H1 (cell line): ENCODE measurements at regions not wholly inside any gene's neighbourhood (a gene's known extent, or its start where the extent isn't known, plus 50 kb on each side); places are given as distances from the start of the nearest gene placed in this dataset.

ENCODE experiments used
- CTCF ChIA-PET: fragments of 300-600 bp; sonication (Branson Sonifier 250); formaldehyde crosslinking; loops from one replicate; lab custom pipeline; 2021; ENCODE audit not compliant: partially characterized antibody; lab: Charles Lee
- POLR2A ChIA-PET: fragments of 300-600 bp; sonication (Branson Sonifier 250); formaldehyde crosslinking; loops from one replicate; lab custom pipeline; 2021; ENCODE audit warnings: inconsistent platforms; ENCODE audit not compliant: partially characterized antibody; lab: Charles Lee
- DNase-seq, 2 experiments: peaks; one replicate each; pipeline versions ENCODE4 v3.0.0 to v3.0.0-alpha.2; 2010 to 2022; ENCODE audit warnings: low spot score in 2 of 2, low read depth in 1 of 2, mixed read lengths in 1 of 2
- FAIRE-seq: peaks from 2 replicates; lab custom pipeline; 2011; peaks lifted over from hg19 to GRCh38; lab: Jason Lieb, UNC
- H2AFZ ChIP-seq: 2 replicates; pipeline ENCODE4 v1.8.1; 2012; ENCODE audit warnings: low read length, inconsistent platforms
- H2AK5ac ChIP-seq: 2 replicates; pipeline ENCODE4 v1.6.1; 2013; ENCODE audit warnings: low read depth, low read length
- H2BK120ac ChIP-seq: replicated peaks from 2 replicates; pipeline ENCODE3; 2013; ENCODE audit warnings: low read depth, low read length, inconsistent platforms
- H2BK12ac ChIP-seq: 2 replicates; pipeline ENCODE4 v1.6.1; 2013; ENCODE audit warnings: low read depth, low read length
- H2BK15ac ChIP-seq: 2 replicates; pipeline ENCODE4 v1.6.1; 2013; ENCODE audit warnings: low read length
- H2BK20ac ChIP-seq: 2 replicates; pipeline ENCODE4 v1.6.1; 2013; ENCODE audit warnings: low read length
- H2BK5ac ChIP-seq: 2 replicates; pipeline ENCODE4 v1.6.1; 2013; ENCODE audit warnings: low read depth, low read length
- H3K14ac ChIP-seq: 2 replicates; pipeline ENCODE4 v1.6.1; 2013; ENCODE audit warnings: inconsistent platforms; ENCODE audit not compliant: insufficient read length
- H3K18ac ChIP-seq: 2 replicates; pipeline ENCODE4 v1.6.1; 2013; ENCODE audit warnings: low read length; ENCODE audit errors: extremely low read depth
- H3K23ac ChIP-seq: 2 replicates; pipeline ENCODE4 v1.6.1; 2013; ENCODE audit warnings: inconsistent platforms; ENCODE audit not compliant: insufficient read length
- H3K23me2 ChIP-seq: 2 replicates; pipeline ENCODE4 v1.6.1; 2013; ENCODE audit warnings: low read depth, low read length
- H3K27ac ChIP-seq: 2 replicates; pipeline ENCODE4 v1.6.1; 2011; ENCODE audit warnings: low read depth, low read length, inconsistent platforms
- H3K27me3 ChIP-seq, 4 experiments: replicated peaks in 1 of 4; 1 replicate in 1 of 4; 2 replicates in 3 of 4; pipeline versions ENCODE4 v1.6.1 to v1.8.1; 2011 to 2013; ENCODE audit warnings: low read length in 3 of 4, mild to moderate bottlenecking in 3 of 4, inconsistent platforms in 2 of 4, mixed read lengths in 2 of 4, moderate library complexity in 1 of 4; ENCODE audit not compliant: control insufficient read depth in 3 of 4, insufficient read depth in 3 of 4; ENCODE audit errors: extremely low read depth in 1 of 4
- H3K36me3 ChIP-seq, 4 experiments: 2 replicates each; pipeline versions ENCODE4 v1.6.1 to v1.8.1; 2011 to 2013; ENCODE audit warnings: mild to moderate bottlenecking in 4 of 4, low read length in 3 of 4, moderate library complexity in 2 of 4, control low read depth in 1 of 4, inconsistent platforms in 1 of 4; ENCODE audit not compliant: insufficient read depth in 4 of 4, control insufficient read depth in 2 of 4
- H3K4ac ChIP-seq: replicated peaks from 2 replicates; pipeline ENCODE3; 2013; ENCODE audit warnings: low read length, low read depth, mixed read lengths, inconsistent platforms; ENCODE audit not compliant: insufficient read length
- H3K4me1 ChIP-seq, 4 experiments: replicated peaks in 1 of 4; 1 replicate in 1 of 4; 2 replicates in 3 of 4; pipeline versions ENCODE4 v1.6.1 to v1.8.1; 2011 to 2013; ENCODE audit warnings: low read length in 3 of 4, inconsistent platforms in 2 of 4, mixed read lengths in 1 of 4; ENCODE audit not compliant: insufficient read depth in 4 of 4, control insufficient read depth in 3 of 4
- H3K4me2 ChIP-seq, 2 experiments: 2 replicates each; pipeline versions ENCODE4 v1.6.1 to v1.8.1; 2011 to 2013; ENCODE audit warnings: low read depth in 2 of 2, low read length in 2 of 2, control low read depth in 1 of 2, inconsistent platforms in 1 of 2, mild to moderate bottlenecking in 1 of 2; ENCODE audit not compliant: insufficient read depth in 1 of 2
- H3K4me3 ChIP-seq, 4 experiments: fragments of 200-600, 300-600 bp in 1 of 4; sonication (generic), shearing (Covaris generic), sonication (Bioruptor Twin) in 1 of 4; 2 replicates each; pipeline versions ENCODE4 v1.5.1 to v1.8.1; 2011 to 2016; ENCODE audit warnings: low read length in 4 of 4, low read depth in 3 of 4, control low read depth in 2 of 4, inconsistent platforms in 2 of 4, mild to moderate bottlenecking in 2 of 4, mixed read lengths in 1 of 4, moderate library complexity in 1 of 4; ENCODE audit not compliant: insufficient read depth in 2 of 4; ENCODE audit errors: extremely low read depth in 1 of 4
- H3K56ac ChIP-seq: replicated peaks from 2 replicates; pipeline ENCODE3; 2013; ENCODE audit warnings: low read depth, mild to moderate bottlenecking, mixed read lengths, low read length, inconsistent platforms; ENCODE audit not compliant: insufficient read length
- H3K79me1 ChIP-seq: 2 replicates; pipeline ENCODE4 v1.6.1; 2013; ENCODE audit warnings: low read depth, low read length, control low read depth
- H3K79me2 ChIP-seq, 2 experiments: 2 replicates each; pipeline versions ENCODE4 v1.6.1 to v1.8.1; 2012 to 2013; ENCODE audit warnings: low read length in 2 of 2, mild to moderate bottlenecking in 2 of 2, inconsistent platforms in 1 of 2; ENCODE audit not compliant: insufficient read depth in 2 of 2, control insufficient read depth in 1 of 2
- H3K9ac ChIP-seq, 4 experiments: replicated peaks in 1 of 4; 1 replicate in 1 of 4; 2 replicates in 3 of 4; pipeline versions ENCODE4 v1.6.1 to v1.8.1; 2011 to 2013; ENCODE audit warnings: low read depth in 3 of 4, low read length in 3 of 4, control low read depth in 2 of 4, mild to moderate bottlenecking in 2 of 4, moderate library complexity in 2 of 4, inconsistent platforms in 1 of 4; ENCODE audit errors: extremely low read depth in 1 of 4
- H3K9me3 ChIP-seq, 2 experiments: 2 replicates each; pipeline versions ENCODE4 v1.6.1 to v1.8.1; 2012 to 2013; ENCODE audit warnings: mild to moderate bottlenecking in 2 of 2, moderate library complexity in 2 of 2, control low read depth in 1 of 2, inconsistent platforms in 1 of 2, low read depth in 1 of 2, low read length in 1 of 2, mixed read lengths in 1 of 2; ENCODE audit not compliant: insufficient read depth in 2 of 2
- H4K20me1 ChIP-seq, 2 experiments: replicated peaks in 1 of 2; 2 replicates each; pipeline versions ENCODE3 to v1.8.1; 2011 to 2013; ENCODE audit warnings: inconsistent platforms in 2 of 2, low read length in 2 of 2, mild to moderate bottlenecking in 1 of 2; ENCODE audit not compliant: insufficient read depth in 2 of 2, control insufficient read depth in 1 of 2
- H4K5ac ChIP-seq: 2 replicates; pipeline ENCODE4 v1.6.1; 2013; ENCODE audit warnings: low read length, low read depth, mixed read lengths, inconsistent platforms; ENCODE audit not compliant: insufficient read length
- H4K8ac ChIP-seq: 2 replicates; pipeline ENCODE4 v1.8.0; 2013; ENCODE audit warnings: mild to moderate bottlenecking, moderate library complexity, low read length, inconsistent platforms; ENCODE audit not compliant: insufficient read depth; ENCODE audit errors: extremely low read depth
- H4K91ac ChIP-seq: replicated peaks from 2 replicates; pipeline ENCODE3; 2013; ENCODE audit warnings: low read length, mixed read lengths, inconsistent platforms; ENCODE audit not compliant: insufficient read length
- BCL11A ChIP-seq, 2 experiments: IDR thresholded peaks; one replicate each; pipeline ENCODE4 v1.6.1; 2011; ENCODE audit warnings: low read depth in 2 of 2, low read length in 2 of 2, mild to moderate bottlenecking in 2 of 2
- CHD2 ChIP-seq: IDR thresholded peaks from 2 replicates; pipeline ENCODE4 v1.6.1; 2012; ENCODE audit warnings: low read length, improper control_type of control experiment
- GTF2F1 ChIP-seq: IDR thresholded peaks from 2 replicates; pipeline ENCODE4 v1.6.1; 2012; ENCODE audit warnings: low read depth, low read length, improper control_type of control experiment, borderline replicate concordance
- HDAC2 ChIP-seq, 2 experiments: fragments of 300-600 bp in 1 of 2; sonication (generic) in 1 of 2; IDR thresholded peaks; 2 replicates each; pipeline ENCODE4 v1.6.1; 2011 to 2012; ENCODE audit warnings: low read depth in 2 of 2, low read length in 2 of 2, mild to moderate bottlenecking in 2 of 2, moderate library complexity in 2 of 2, borderline replicate concordance in 1 of 2, inconsistent platforms in 1 of 2
- HDAC6 ChIP-seq: IDR thresholded peaks from one replicate; pipeline ENCODE4 v1.7.1; 2012; ENCODE audit warnings: low read depth, mild to moderate bottlenecking, inconsistent platforms, low read length, moderate library complexity
- MAFK ChIP-seq: IDR thresholded peaks from 2 replicates; pipeline ENCODE4 v1.6.1; 2012; ENCODE audit warnings: low read depth, mild to moderate bottlenecking, improper control_type of control experiment, low read length
- PHF8 ChIP-seq: fragments of 200-600 bp; sonication (generic); conservative IDR thresholded peaks from 2 replicates; pipeline ENCODE4 v1.7.1; 2012; ENCODE audit warnings: low read depth, mild to moderate bottlenecking, inconsistent platforms, low read length, moderate library complexity
- POU5F1 ChIP-seq: IDR thresholded peaks from 2 replicates; pipeline ENCODE4 v1.6.1; 2011; ENCODE audit warnings: low read depth, mild to moderate bottlenecking, low read length, moderate library complexity
- RFX5 ChIP-seq: IDR thresholded peaks from 2 replicates; pipeline ENCODE4 v1.6.1; 2011; ENCODE audit warnings: low read depth, low read length, improper control_type of control experiment, borderline replicate concordance
- SP1 ChIP-seq: IDR thresholded peaks from 2 replicates; pipeline ENCODE4 v1.6.1; 2011; ENCODE audit warnings: low read depth, low read length
- SP4 ChIP-seq: IDR thresholded peaks from 2 replicates; pipeline ENCODE4 v1.6.1; 2012; ENCODE audit warnings: low read length, inconsistent platforms
- WGBS, 2 experiments: shearing (Covaris generic) in 1 of 2; methylation state at CpG; one replicate each; pipeline versions ENCODE4 v1.1.6 to v1.1.7; 2013 to 2015; ENCODE audit warnings: low lambda C conversion rate in 2 of 2, mixed read lengths in 2 of 2, inconsistent platforms in 1 of 2, low coverage in 1 of 2, missing lambda C conversion rate in 1 of 2; ENCODE audit not compliant: insufficient replicate concordance in 2 of 2, insufficient coverage in 1 of 2, insufficient read length in 1 of 2; ENCODE audit errors: extremely low coverage in 1 of 2, missing lambda C conversion rate in 1 of 2; 5-methylcytosine and 5-hydroxymethylcytosine counted together
- TF ChIP-seq, protein P1 (sequence below): IDR thresholded peaks from 2 replicates; pipeline ENCODE4 v1.6.1; 2011; ENCODE audit warnings: low read depth, mild to moderate bottlenecking, low read length; ENCODE audit not compliant: insufficient read depth

GRCh38 chr5:143892908-143893307 is 80.9 kb downstream of the HMHB1 start:
- Histone ChIP-seq H2AFZ (no peak overlapping the region), H3K56ac (no peak overlapping the region), H4K20me1 (no peaks in the 10 kb centered on the region), H2BK12ac (no peak overlapping the region), H3K4ac (no peak overlapping the region), H3K27me3 (no peaks in the 10 kb centered on the region), H3K23me2 (no peaks in the 10 kb centered on the region), H3K79me1 (no peaks in the 10 kb centered on the region), H3K9ac (no peak overlapping the region), H3K9me3 (no peaks in the 10 kb centered on the region), H2BK5ac (no peak overlapping the region), H3K79me2 (no peaks in the 10 kb centered on the region), H3K4me2 (no peak overlapping the region), H2BK120ac (no peak overlapping the region), H2AK5ac (no peak overlapping the region), H2BK15ac (no peak overlapping the region), H3K27ac (no peak overlapping the region), H3K18ac (no peak overlapping the region), H4K5ac (no peak overlapping the region), H3K14ac (no peak overlapping the region), H3K36me3 (no peaks in the 10 kb centered on the region), H3K4me1 (peaks cover 0 to 3% (median 0%) of the 10 kb centered on the region in 4 experiments; a peak in 1 of 7 replicates), H3K23ac (no peak overlapping the region), H2BK20ac (no peak overlapping the region), H4K91ac (no peak overlapping the region), H4K8ac (no peak overlapping the region), H3K4me3 (no peak overlapping the region)
- TF ChIP-seq PHF8 (no peak), POU5F1 (no peak), HDAC2 (IDR thresholded peaks at IDR 0.05; ENCODE audit: borderline replicate concordance in 1 of 2, low read depth in 2 of 2, low read length in 2 of 2) (no peak), SP4 (no peak), MAFK (no peak), CHD2 (no peak), GTF2F1 (no peak), RFX5 (no peak), HDAC6 (no peak), BCL11A (IDR thresholded peaks at IDR 0.05; ENCODE audit: low read depth in 2 of 2, low read length in 2 of 2) (no peak), SP1 (no peak)
- TF ChIP-seq, protein P1, sequence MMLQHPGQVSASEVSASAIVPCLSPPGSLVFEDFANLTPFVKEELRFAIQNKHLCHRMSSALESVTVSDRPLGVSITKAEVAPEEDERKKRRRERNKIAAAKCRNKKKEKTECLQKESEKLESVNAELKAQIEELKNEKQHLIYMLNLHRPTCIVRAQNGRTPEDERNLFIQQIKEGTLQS = no peak
- ChIA-PET CTCF (interaction anchor here (0.6 to 1.1 kb wide), 3 partner anchors 75 to 1918 kb away, joined by 3 to 4 read pairs (median 4); no protein-coding TSS in a partner anchor), POLR2A (no interaction called here)
- FAIRE-seq (no peak), DNase-seq (no peak)
- 100% methylated on average over 2 of the region's 2 CpGs; no CpG with 5 or more reads in 1 of the 2 experiments for WGBS, 2 experiments
